ENCODE measurements at regions not wholly inside any gene's neighbourhood (a gene's known extent, or its start where the extent isn't known, plus 50 kb on each side); places are given as distances from the start of the nearest gene placed in this dataset.

GRCh38 chr2:14563324-14563723 is 69.2 kb upstream of the LRATD1 start:
- no peak for DNase-seq (ENCODE audit: low read depth, low spot score)

- DNase-seq (ENCODE audit: low read depth, low spot score), result no peak
Observed at GRCh38 chr2:14565666-14566065, 66.9 kb upstream of the LRATD1 start.

- no peak for DNase-seq (ENCODE audit: low read depth, low spot score)
Observed at GRCh38 chr2:14567561-14567960, 65.0 kb upstream of the LRATD1 start.

GRCh38 chr2:14569294-14569693 is 63.2 kb upstream of the LRATD1 start:
- no peak for DNase-seq (ENCODE audit: low read depth, low spot score)

- no peak for DNase-seq (ENCODE audit: low read depth, low spot score)
Observed at GRCh38 chr2:14572633-14573032, 59.9 kb upstream of the LRATD1 start.

GRCh38 chr2:14577843-14578242 is 54.7 kb upstream of the LRATD1 start:
- DNase-seq (ENCODE audit: low read depth, low spot score), result no peak

All from brain pericyte (primary cell).